ENCODE measurements at regions not wholly inside any gene's neighbourhood (a gene's known extent, or its start where the extent isn't known, plus 50 kb on each side); places are given as distances from the start of the nearest gene placed in this dataset.

DNA sequence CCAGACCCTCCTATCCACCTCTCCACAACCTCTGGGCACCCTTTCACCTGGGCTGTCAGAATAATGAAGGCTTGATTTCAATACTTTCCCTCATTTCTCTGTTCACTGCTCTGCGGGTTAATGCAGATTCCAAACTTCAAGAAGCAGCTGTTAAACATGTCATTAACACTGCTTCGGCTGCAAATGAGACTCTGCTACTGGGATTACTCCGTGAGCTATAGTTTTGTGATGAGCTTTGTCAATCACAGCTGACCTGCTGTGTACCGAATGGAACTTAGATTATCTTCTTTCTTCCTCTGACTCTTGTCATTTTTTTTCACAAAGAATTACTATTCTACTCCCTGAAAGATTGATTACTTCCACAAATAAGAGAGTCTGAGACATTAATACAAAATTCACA is 160.5 kb downstream of the TMEM182 start:
- intact Hi-C loops (cut with DNase I; ENCODE audit: low total_unique reads) = no loop called here
- TF ChIP-seq, protein P1, sequence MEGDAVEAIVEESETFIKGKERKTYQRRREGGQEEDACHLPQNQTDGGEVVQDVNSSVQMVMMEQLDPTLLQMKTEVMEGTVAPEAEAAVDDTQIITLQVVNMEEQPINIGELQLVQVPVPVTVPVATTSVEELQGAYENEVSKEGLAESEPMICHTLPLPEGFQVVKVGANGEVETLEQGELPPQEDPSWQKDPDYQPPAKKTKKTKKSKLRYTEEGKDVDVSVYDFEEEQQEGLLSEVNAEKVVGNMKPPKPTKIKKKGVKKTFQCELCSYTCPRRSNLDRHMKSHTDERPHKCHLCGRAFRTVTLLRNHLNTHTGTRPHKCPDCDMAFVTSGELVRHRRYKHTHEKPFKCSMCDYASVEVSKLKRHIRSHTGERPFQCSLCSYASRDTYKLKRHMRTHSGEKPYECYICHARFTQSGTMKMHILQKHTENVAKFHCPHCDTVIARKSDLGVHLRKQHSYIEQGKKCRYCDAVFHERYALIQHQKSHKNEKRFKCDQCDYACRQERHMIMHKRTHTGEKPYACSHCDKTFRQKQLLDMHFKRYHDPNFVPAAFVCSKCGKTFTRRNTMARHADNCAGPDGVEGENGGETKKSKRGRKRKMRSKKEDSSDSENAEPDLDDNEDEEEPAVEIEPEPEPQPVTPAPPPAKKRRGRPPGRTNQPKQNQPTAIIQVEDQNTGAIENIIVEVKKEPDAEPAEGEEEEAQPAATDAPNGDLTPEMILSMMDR (IDR thresholded peaks at IDR 0.05 in 8 of 11, conservative IDR thresholded peaks at IDR 0.05 in 3 of 11) = no peak
- no peak for TF ChIP-seq POLR2A (IDR thresholded peaks at IDR 0.05)
- no peak for TF ChIP-seq POLR2AphosphoS5 (IDR thresholded peaks at IDR 0.05)
- H3K9me3 ChIP-seq = peaks cover 0 to 12% (median 1%) of the 10 kb centered on the region in 8 donors
- H3K27ac ChIP-seq = no peak overlapping the region
- 58 to 70% (median 67%) methylated on average over 4 of the region's 4 CpGs for WGBS, 5 donors
- DNase-seq = no peak
- no peaks in the 10 kb centered on the region for H3K27me3 ChIP-seq (replicated peaks in 1 of 7)
- no peak overlapping the region for H3K4me3 ChIP-seq
- no peaks in the 10 kb centered on the region for H3K36me3 ChIP-seq
- no peaks in the 10 kb centered on the region for H3K4me1 ChIP-seq

DNA sequence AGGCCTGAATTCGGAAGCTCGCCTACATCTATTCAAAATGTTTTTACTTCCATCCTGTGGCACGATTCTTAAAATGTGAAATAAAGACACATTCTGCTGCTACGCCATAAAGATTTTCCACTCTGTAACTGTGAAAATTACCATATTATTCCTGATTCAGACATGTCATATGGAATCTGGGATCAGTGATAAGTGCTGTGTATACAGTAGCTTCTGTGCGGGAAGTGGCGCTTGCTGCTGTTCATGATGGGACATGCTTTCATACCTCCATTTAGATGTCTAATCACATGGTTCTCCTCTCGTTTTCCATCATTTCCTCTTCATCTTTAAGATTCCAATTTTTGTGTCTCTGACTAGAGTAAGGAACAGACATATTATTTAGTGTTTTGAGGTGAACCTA is 163.2 kb downstream of the TMEM182 start:
- no peaks in the 10 kb centered on the region for H3K36me3 ChIP-seq
- H3K4me3 ChIP-seq = no peak overlapping the region
- intact Hi-C loops (cut with DNase I; ENCODE audit: low total_unique reads) = no loop called here
- no peaks in the 10 kb centered on the region for H3K9me3 ChIP-seq
- no peaks in the 10 kb centered on the region for H3K4me1 ChIP-seq
- H3K27me3 ChIP-seq (replicated peaks in 1 of 7) = no peaks in the 10 kb centered on the region
- no peak for DNase-seq
- TF ChIP-seq POLR2AphosphoS5 (IDR thresholded peaks at IDR 0.05) (no peak), POLR2A (IDR thresholded peaks at IDR 0.05) (no peak)
- TF ChIP-seq, protein P1 (IDR thresholded peaks at IDR 0.05 in 8 of 11, conservative IDR thresholded peaks at IDR 0.05 in 3 of 11) = no peak
- WGBS, 5 donors = 86 to 96% (median 89%) methylated on average over 7 of the region's 7 CpGs
- no peak overlapping the region for H3K27ac ChIP-seq

DNA sequence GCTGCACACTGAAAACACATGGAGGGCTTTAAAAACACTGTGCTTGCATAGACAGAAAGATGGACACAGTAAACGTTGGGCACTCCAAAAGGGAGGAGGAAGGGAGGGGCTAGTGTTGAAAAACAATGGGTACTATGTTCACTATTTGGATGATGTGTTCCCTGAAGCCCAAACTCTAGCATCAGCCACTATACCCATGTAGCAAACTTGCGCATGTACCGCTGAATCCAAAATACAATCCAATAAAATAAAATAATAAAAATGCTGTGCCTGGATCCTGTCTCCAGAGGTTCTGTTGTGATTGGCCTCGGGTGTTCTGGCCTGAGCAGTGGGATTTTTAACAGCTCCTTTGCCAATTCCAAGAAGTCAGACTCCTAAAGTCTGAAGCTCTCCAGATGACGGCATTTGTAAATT is 166.0 kb downstream of the TMEM182 start:
- no peaks in the 10 kb centered on the region for H3K27me3 ChIP-seq (replicated peaks in 1 of 7)
- no peak for DNase-seq
- 76 to 82% (median 78%) methylated on average over 5 of the region's 5 CpGs for whole genome bisulfite sequencing, 5 donors
- H3K4me1 ChIP-seq = no peaks in the 10 kb centered on the region
- no peaks in the 10 kb centered on the region for H3K9me3 ChIP-seq
- TF ChIP-seq POLR2AphosphoS5 (IDR thresholded peaks at IDR 0.05) = no peak
- no peak for TF ChIP-seq POLR2A (IDR thresholded peaks at IDR 0.05)
- TF ChIP-seq, protein P1 (IDR thresholded peaks at IDR 0.05 in 8 of 11, conservative IDR thresholded peaks at IDR 0.05 in 3 of 11) = no peak
- no peak overlapping the region for H3K4me3 ChIP-seq
- no peaks in the 10 kb centered on the region for H3K36me3 ChIP-seq
- intact Hi-C loops (cut with DNase I; ENCODE audit: low total_unique reads) = no loop called here
- no peak overlapping the region for H3K27ac ChIP-seq

DNA sequence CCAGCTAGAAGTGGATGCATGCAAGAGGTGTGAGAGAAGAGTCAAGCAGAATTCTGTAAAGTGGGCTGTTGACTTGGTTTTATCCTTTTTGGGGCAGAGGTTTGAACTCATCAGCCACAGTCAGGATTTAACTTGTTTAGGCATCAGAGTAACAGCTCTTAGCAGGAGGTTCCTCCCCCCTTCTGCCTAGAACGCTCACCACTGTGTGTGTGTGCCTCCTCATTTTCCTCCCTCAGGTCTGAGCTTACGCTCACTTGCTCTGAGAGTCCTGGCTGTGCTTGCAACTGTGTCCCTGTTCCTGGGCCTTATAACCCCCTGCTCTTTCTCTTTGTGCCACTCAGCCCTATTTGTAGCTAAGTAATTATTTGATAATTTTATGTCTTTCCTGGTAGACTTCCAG is 167.9 kb downstream of the TMEM182 start:
- 62 to 83% (median 73%) methylated on average over 2 of the region's 2 CpGs for WGBS, 5 donors
- Histone ChIP-seq H3K36me3 (no peaks in the 10 kb centered on the region), H3K27ac (no peak overlapping the region), H3K27me3 (replicated peaks in 1 of 7) (no peaks in the 10 kb centered on the region), H3K4me3 (no peak overlapping the region), H3K4me1 (no peaks in the 10 kb centered on the region), H3K9me3 (no peaks in the 10 kb centered on the region)
- no peak for DNase-seq
- TF ChIP-seq, protein P1 (IDR thresholded peaks at IDR 0.05 in 8 of 11, conservative IDR thresholded peaks at IDR 0.05 in 3 of 11) = no peak
- TF ChIP-seq POLR2A (IDR thresholded peaks at IDR 0.05) (no peak), POLR2AphosphoS5 (IDR thresholded peaks at IDR 0.05) (no peak)
- intact Hi-C loops (cut with DNase I; ENCODE audit: low total_unique reads) = no loop called here
